ENCODE measurements at regions not wholly inside any gene's neighbourhood (a gene's known extent, or its start where the extent isn't known, plus 50 kb on each side); places are given as distances from the start of the nearest gene placed in this dataset.

GRCh38 chr6:155974359-155974758, 518.7 kb upstream of the NOX3 start:
- Mint-ChIP-seq H3K4me3 (no peak overlapping the region), H3K27ac (no peak overlapping the region), H3K27me3 (no peaks in the 10 kb centered on the region), H3K4me1 (peaks cover 30% of the 10 kb centered on the region), H3K9me3 (no peaks in the 10 kb centered on the region)
- no peak for ATAC-seq
- DNase-seq: no peak

GRCh38 chr6:155970876-155971708, 515.5 kb upstream of the NOX3 start:
- H3K4me3 Mint-ChIP-seq: peak overlapping the region; percentile 0 to 30
- H3K27me3 Mint-ChIP-seq: no peaks in the 10 kb centered on the region
- ATAC-seq (no peak), DNase-seq (no peak)
- peak overlapping the region in 1 of 2 donors; percentile 13 for H3K27ac Mint-ChIP-seq
- H3K9me3 Mint-ChIP-seq: no peaks in the 10 kb centered on the region
- peaks cover 30% of the 10 kb centered on the region for H3K4me1 Mint-ChIP-seq

DNA sequence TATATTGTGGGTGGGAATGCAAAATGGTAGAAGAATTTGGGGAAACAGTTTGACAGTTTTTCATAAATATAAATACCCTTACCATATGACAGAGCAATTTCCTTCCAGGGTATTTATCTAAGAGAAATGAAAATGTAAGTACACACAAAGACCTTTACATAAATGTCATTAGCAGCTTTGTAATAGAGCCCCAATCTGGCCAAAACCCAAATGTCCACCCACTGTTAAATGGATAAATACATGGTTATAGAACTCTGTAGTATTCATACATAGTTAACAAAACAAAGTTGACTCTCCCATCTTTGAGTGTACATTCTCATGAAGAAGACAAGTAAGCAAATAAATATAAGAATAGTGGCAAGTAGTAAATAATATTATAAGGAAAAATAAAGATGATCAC, 514.8 kb upstream of the NOX3 start:
- H3K27me3 Mint-ChIP-seq: no peaks in the 10 kb centered on the region
- peaks cover 30% of the 10 kb centered on the region for H3K4me1 Mint-ChIP-seq
- H3K9me3 Mint-ChIP-seq: no peaks in the 10 kb centered on the region
- H3K27ac Mint-ChIP-seq: no peak overlapping the region
- no peak for ATAC-seq
- peak overlapping the region; percentile 0 to 30 for H3K4me3 Mint-ChIP-seq
- DNase-seq: no peak

DNA sequence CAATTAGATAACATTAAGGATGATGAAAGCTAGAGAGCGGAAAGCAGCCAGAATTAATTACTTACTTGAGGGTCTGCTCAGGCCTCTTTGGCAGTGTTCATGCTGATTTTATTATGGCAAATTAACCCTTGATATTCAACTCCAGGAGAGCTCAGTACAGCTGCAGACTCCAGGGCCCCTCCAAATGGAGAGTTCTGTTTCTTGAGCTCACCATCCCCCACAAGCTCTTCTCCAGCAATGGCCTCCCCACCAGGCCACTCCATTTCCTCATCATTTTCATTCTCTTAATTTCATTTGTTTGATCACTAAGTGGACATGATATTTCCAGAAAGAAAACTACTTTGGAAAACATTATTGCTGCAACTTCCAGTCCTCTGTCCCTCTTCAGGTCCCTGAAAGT, 513.3 kb upstream of the NOX3 start:
- Mint-ChIP-seq H3K27ac (peak overlapping the region in 1 of 2 donors; percentile 27), H3K27me3 (no peaks in the 10 kb centered on the region), H3K4me1 (peaks cover 28% of the 10 kb centered on the region), H3K4me3 (no peak overlapping the region), H3K9me3 (no peaks in the 10 kb centered on the region)
- no peak for DNase-seq
- no peak for ATAC-seq

DNA sequence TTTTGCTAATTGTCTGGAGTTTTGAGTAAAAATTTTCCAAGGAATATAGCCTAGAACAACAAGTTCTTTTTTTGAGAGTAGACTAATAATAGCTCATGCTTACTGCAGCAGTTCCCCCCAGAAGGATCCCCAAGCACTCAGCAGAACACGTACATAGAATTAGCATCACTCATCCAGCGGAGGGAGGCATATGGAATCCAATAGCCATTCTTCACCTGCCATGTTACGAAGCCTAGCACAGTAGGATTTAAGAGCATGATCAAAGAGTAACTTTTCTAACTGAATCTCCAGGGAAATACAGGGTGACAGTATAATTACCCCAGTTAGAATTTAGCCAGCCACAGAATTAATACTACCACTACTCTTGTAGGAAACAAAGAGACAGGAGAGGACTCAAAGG, 511.7 kb upstream of the NOX3 start:
- Mint-ChIP-seq H3K4me3 (no peak overlapping the region), H3K27ac (no peak overlapping the region), H3K27me3 (no peaks in the 10 kb centered on the region), H3K9me3 (no peaks in the 10 kb centered on the region), H3K4me1 (peaks cover 14% of the 10 kb centered on the region)
- no peak for ATAC-seq
- no peak for DNase-seq

GRCh38 chr6:155964544-155964943, 508.9 kb upstream of the NOX3 start:
- no peak for ATAC-seq

GRCh38 chr6:155962276-155962675, 506.6 kb upstream of the NOX3 start:
- H3K9me3 Mint-ChIP-seq: peaks cover 0 to 6% of the 10 kb centered on the region in 2 donors
- DNase-seq (no peak), ATAC-seq (no peak)
- no peak overlapping the region for H3K4me3 Mint-ChIP-seq
- no peaks in the 10 kb centered on the region for H3K27me3 Mint-ChIP-seq
- H3K4me1 Mint-ChIP-seq: no peaks in the 10 kb centered on the region
- H3K27ac Mint-ChIP-seq: no peak overlapping the region

More at GRCh38 chr6:155964544-155964943, 508.9 kb upstream of the NOX3 start:
- Mint-ChIP-seq H3K4me1 (no peaks in the 10 kb centered on the region), H3K9me3 (no peaks in the 10 kb centered on the region), H3K27me3 (no peaks in the 10 kb centered on the region), H3K27ac (peak overlapping the region in 1 of 2 donors; percentile 50), H3K4me3 (no peak overlapping the region)
- no peak for DNase-seq

DNA sequence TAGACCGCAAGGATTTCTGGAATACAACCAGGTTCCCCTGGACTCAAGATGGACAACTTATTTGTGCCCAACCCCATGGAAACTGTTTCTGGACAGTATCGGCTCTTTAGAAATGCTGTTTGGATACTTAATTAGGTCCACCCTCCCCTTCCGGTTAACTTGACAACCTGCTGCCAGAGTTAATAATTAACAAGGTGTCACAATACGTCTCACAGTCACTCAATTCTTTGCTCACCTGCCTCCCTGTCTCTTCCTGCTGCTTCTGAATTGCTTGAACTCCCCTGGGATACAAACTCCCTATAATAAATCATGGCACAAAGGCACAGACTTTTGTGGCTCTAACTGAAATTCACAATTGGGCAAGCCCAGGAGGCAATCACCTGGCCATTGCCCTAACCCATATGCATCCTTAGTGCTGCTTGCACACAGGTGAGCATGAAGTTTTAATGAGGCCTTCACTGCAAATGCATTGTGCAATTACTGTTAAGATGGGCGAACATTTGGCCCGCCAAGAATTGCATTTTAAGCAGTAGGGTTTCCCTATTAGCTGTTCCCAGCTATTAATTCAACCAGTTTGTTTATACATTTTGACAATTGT, 504.4 kb upstream of the NOX3 start:
- no peak for ATAC-seq

DNA sequence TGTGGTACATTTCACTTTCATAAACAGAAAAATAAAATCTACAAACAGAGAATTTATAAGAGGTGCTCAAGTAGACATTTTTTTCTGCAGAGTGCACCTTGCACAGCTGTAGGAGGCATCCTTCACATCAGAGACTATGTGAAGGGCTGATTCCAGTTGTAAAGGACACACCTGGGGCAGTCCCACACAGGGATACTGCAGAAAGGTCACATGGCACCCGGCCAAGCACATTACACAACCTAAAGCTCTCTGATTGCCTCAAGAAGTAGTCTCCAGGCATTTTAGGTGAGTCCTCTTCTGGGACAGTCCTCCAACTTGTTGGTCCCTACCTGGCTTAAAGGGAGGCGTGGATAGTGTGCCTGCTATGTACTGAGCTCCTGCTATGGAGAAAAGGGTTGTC, 502.9 kb upstream of the NOX3 start:
- H3K27me3 Mint-ChIP-seq: no peaks in the 10 kb centered on the region
- H3K9me3 Mint-ChIP-seq: peaks cover 0 to 6% of the 10 kb centered on the region in 2 donors
- DNase-seq: no peak
- no peak for ATAC-seq
- no peaks in the 10 kb centered on the region for H3K4me1 Mint-ChIP-seq
- H3K27ac Mint-ChIP-seq: no peak overlapping the region
- no peak overlapping the region for H3K4me3 Mint-ChIP-seq

More for the DNA sequence above, 504.4 kb upstream of the NOX3 start:
- peaks cover 0 to 6% of the 10 kb centered on the region in 2 donors for H3K9me3 Mint-ChIP-seq
- H3K27me3 Mint-ChIP-seq: no peaks in the 10 kb centered on the region
- H3K4me1 Mint-ChIP-seq: no peaks in the 10 kb centered on the region
- no peak overlapping the region for H3K4me3 Mint-ChIP-seq
- no peak overlapping the region for H3K27ac Mint-ChIP-seq
- DNase-seq: no peak

- Mint-ChIP-seq H3K4me1 (no peaks in the 10 kb centered on the region), H3K9me3 (peaks cover 0 to 6% of the 10 kb centered on the region in 2 donors), H3K27me3 (no peaks in the 10 kb centered on the region), H3K4me3 (no peak overlapping the region), H3K27ac (no peak overlapping the region)
- no peak for DNase-seq
- ATAC-seq: no peak
Measured at GRCh38 chr6:155955038-155955437, 499.4 kb upstream of the NOX3 start.

DNA sequence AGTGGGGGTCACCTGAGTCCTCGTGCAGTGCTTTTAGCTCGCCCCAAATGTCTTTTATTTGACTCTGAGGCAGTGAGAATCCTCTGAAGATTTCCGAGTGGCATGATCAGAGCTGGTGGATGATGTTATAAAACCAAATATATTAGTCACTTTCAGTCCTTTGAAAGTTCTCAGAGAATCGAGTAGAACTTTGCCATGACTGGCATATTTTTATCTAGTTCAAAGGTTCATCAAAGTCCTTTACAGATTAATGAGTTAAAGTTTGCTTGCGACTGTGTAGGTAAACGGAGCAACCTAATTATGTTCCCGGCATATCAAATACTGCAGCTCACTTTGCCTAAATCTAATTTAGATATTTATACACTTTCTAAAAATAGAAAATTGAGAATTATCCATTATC, 498.5 kb upstream of the NOX3 start:
- ATAC-seq (no peak), DNase-seq (no peak)
- no peaks in the 10 kb centered on the region for H3K27me3 Mint-ChIP-seq
- peaks cover 0 to 3% of the 10 kb centered on the region in 2 donors for H3K9me3 Mint-ChIP-seq
- H3K4me1 Mint-ChIP-seq: no peaks in the 10 kb centered on the region
- no peak overlapping the region for H3K27ac Mint-ChIP-seq
- H3K4me3 Mint-ChIP-seq: no peak overlapping the region

GRCh38 chr6:155949256-155949655, 493.6 kb upstream of the NOX3 start:
- Mint-ChIP-seq H3K4me1 (no peaks in the 10 kb centered on the region), H3K4me3 (no peak overlapping the region), H3K27ac (no peak overlapping the region), H3K27me3 (no peaks in the 10 kb centered on the region), H3K9me3 (peaks cover 10 to 32% of the 10 kb centered on the region in 2 donors)
- no peak for DNase-seq
- no peak for ATAC-seq

DNA sequence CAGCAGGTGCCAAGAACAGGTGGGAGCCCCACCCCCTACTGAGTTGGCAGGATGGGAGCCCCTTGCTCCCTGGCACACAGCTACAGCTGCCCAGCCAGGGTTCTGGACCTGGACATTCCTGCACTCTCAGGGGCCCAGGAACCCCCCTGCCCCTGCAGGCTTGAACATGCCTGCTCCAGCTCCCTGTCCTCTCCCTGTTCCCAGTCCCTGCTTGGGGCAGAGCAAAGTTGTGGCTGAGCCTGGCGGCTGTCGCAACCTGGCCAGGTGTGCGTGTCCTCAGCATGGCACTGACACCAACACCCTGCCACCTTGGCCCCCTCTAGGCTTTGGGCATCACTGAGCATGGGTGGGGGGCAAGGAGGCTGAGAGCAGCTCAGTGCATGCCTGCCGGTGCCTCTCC, 491.2 kb upstream of the NOX3 start:
- ATAC-seq (no peak), DNase-seq (no peak)
- no peak overlapping the region for H3K4me3 Mint-ChIP-seq
- no peak overlapping the region for H3K27ac Mint-ChIP-seq
- H3K4me1 Mint-ChIP-seq: no peaks in the 10 kb centered on the region
- H3K9me3 Mint-ChIP-seq: peaks cover 10 to 34% of the 10 kb centered on the region in 2 donors
- H3K27me3 Mint-ChIP-seq: no peaks in the 10 kb centered on the region

- H3K4me1 Mint-ChIP-seq: no peaks in the 10 kb centered on the region
Measured at GRCh38 chr6:155943635-155944034, 488.0 kb upstream of the NOX3 start.

DNA sequence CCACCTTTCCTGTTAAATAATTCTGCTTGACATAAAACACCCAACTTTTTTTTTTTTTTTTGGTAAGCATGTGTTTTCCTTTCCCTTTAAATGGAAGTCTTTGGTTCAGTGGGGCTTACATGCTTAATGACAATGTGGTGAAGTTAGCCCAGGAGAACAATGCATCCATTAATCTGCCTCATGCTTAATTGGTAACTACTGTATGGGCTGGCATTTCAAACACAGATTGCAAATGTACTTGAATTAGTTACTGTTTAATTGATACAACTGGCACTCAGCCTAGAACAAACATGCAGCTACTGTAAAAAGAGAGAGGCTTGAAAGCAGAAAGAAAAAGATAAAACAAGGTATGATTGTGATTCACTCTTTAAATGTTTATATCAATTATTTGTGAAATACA, 483.6 kb upstream of the NOX3 start:
- H3K27ac Mint-ChIP-seq: no peak overlapping the region
- H3K9me3 Mint-ChIP-seq: peaks cover 0 to 8% of the 10 kb centered on the region in 2 donors
- DNase-seq (no peak), ATAC-seq (no peak)
- no peaks in the 10 kb centered on the region for H3K4me1 Mint-ChIP-seq
- H3K27me3 Mint-ChIP-seq: no peaks in the 10 kb centered on the region
- no peak overlapping the region for H3K4me3 Mint-ChIP-seq

More at GRCh38 chr6:155943635-155944034, 488.0 kb upstream of the NOX3 start:
- no peak for ATAC-seq
- H3K9me3 Mint-ChIP-seq: peaks cover 10 to 40% of the 10 kb centered on the region in 2 donors
- H3K4me3 Mint-ChIP-seq: no peak overlapping the region
- no peak overlapping the region for H3K27ac Mint-ChIP-seq
- no peak for DNase-seq
- no peaks in the 10 kb centered on the region for H3K27me3 Mint-ChIP-seq

GRCh38 chr6:155936551-155936950, 480.9 kb upstream of the NOX3 start:
- no peak overlapping the region for H3K27ac Mint-ChIP-seq
- DNase-seq: no peak
- H3K9me3 Mint-ChIP-seq: peaks cover 0 to 3% of the 10 kb centered on the region in 2 donors
- ATAC-seq: no peak
- H3K4me1 Mint-ChIP-seq: no peaks in the 10 kb centered on the region
- H3K4me3 Mint-ChIP-seq: no peak overlapping the region
- H3K27me3 Mint-ChIP-seq: no peaks in the 10 kb centered on the region
